Breast epithelium (tissue), 3 donors: ENCODE measurements at regions not wholly inside any gene's neighbourhood (a gene's known extent, or its start where the extent isn't known, plus 50 kb on each side); places are given as distances from the start of the nearest gene placed in this dataset.
A peak's percentile ranks its signal among the peaks of the same experiment; 100 is the strongest.

Experiments
- POLR2A ChIP-seq: fragments of 450-650 bp; IDR thresholded peaks from one replicate; pipeline ENCODE4 v1.6.1; 2016; ENCODE audit warnings: antibody characterized with exemption, mild to moderate bottlenecking, moderate library complexity
- TF ChIP-seq, protein P1 (sequence below), 3 donors: fragments of 450-650 bp; IDR thresholded peaks; one replicate each; pipeline ENCODE4 v1.5.1; 2016 to 2017; ENCODE audit warnings: antibody characterized with exemption in 3 of 3, mild to moderate bottlenecking in 3 of 3, moderate library complexity in 3 of 3

- TF ChIP-seq, protein P1, sequence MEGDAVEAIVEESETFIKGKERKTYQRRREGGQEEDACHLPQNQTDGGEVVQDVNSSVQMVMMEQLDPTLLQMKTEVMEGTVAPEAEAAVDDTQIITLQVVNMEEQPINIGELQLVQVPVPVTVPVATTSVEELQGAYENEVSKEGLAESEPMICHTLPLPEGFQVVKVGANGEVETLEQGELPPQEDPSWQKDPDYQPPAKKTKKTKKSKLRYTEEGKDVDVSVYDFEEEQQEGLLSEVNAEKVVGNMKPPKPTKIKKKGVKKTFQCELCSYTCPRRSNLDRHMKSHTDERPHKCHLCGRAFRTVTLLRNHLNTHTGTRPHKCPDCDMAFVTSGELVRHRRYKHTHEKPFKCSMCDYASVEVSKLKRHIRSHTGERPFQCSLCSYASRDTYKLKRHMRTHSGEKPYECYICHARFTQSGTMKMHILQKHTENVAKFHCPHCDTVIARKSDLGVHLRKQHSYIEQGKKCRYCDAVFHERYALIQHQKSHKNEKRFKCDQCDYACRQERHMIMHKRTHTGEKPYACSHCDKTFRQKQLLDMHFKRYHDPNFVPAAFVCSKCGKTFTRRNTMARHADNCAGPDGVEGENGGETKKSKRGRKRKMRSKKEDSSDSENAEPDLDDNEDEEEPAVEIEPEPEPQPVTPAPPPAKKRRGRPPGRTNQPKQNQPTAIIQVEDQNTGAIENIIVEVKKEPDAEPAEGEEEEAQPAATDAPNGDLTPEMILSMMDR (IDR thresholded peaks at IDR 0.05): peak in 2 of 3 donors; percentile 29 to 38
- no peak for TF ChIP-seq POLR2A
Observed at GRCh38 chr1:199551967-199552565, 475.4 kb upstream of the NR5A2 start.
